Keratinocyte (primary cell): ENCODE measurements at regions not wholly inside any gene's neighbourhood (a gene's known extent, or its start where the extent isn't known, plus 50 kb on each side); places are given as distances from the start of the nearest gene placed in this dataset.
"Not testable (repeated sequence)": the region's sequence is repeated elsewhere in the genome, so short reads cannot be mapped to it uniquely, and the experiment has no call there.

Experiments
- DNase-seq: peaks from one replicate; pipeline ENCODE4 v3.0.0-alpha.2; 2011; ENCODE audit warnings: low read depth, missing footprints, low spot score
- FAIRE-seq: peaks from 2 replicates; lab custom pipeline; 2011; peaks lifted over from hg19 to GRCh38; lab: Jason Lieb, UNC
- H2AFZ ChIP-seq: 2 replicates; pipeline ENCODE4 v1.6.0; 2012; ENCODE audit warnings: low read length, control low read depth, inconsistent platforms; ENCODE audit not compliant: control insufficient read depth
- H3K27ac ChIP-seq: 2 replicates; pipeline ENCODE4 v1.5.1; 2011; ENCODE audit warnings: low read length; ENCODE audit not compliant: control insufficient read depth, insufficient read depth
- H3K27me3 ChIP-seq: 3 replicates; pipeline ENCODE4 v1.6.0; 2011; ENCODE audit warnings: low read length; ENCODE audit not compliant: control insufficient read depth, insufficient read depth; ENCODE audit errors: extremely low read depth
- H3K36me3 ChIP-seq, 2 experiments: 2 replicates in 1 of 2; 3 replicates in 1 of 2; pipeline ENCODE4 v1.5.1; 2011; ENCODE audit warnings: low read length in 2 of 2, mild to moderate bottlenecking in 1 of 2; ENCODE audit not compliant: control insufficient read depth in 2 of 2, insufficient read depth in 2 of 2; ENCODE audit errors: extremely low read depth in 1 of 2
- H3K4me1 ChIP-seq: 3 replicates; pipeline ENCODE4 v1.5.1; 2011; ENCODE audit warnings: low read length; ENCODE audit not compliant: control insufficient read depth, insufficient read depth; ENCODE audit errors: extremely low read depth
- H3K4me2 ChIP-seq: 3 replicates; pipeline ENCODE4 v1.6.0; 2011; ENCODE audit warnings: low read depth, low read length; ENCODE audit not compliant: control insufficient read depth, insufficient read depth; ENCODE audit errors: extremely low read depth
- H3K4me3 ChIP-seq, 3 experiments: fragments of 200-600 bp in 1 of 3; sonication (generic) in 1 of 3; 2 replicates in 2 of 3; 3 replicates in 1 of 3; pipeline ENCODE4 v1.5.1; 2011 to 2016; ENCODE audit warnings: low read length in 3 of 3, mild to moderate bottlenecking in 3 of 3, control low read depth in 2 of 3, inconsistent platforms in 1 of 3, low read depth in 1 of 3, mixed read lengths in 1 of 3, mixed run types in 1 of 3, moderate library complexity in 1 of 3; ENCODE audit not compliant: control insufficient read depth in 2 of 3, insufficient read depth in 2 of 3; ENCODE audit errors: extremely low read depth in 1 of 3
- H3K79me2 ChIP-seq: 2 replicates; pipeline ENCODE4 v1.6.0; 2012; ENCODE audit warnings: low read length; ENCODE audit not compliant: control insufficient read depth, insufficient read depth
- H3K9ac ChIP-seq: 3 replicates; pipeline ENCODE4 v1.6.0; 2011; ENCODE audit warnings: low read length; ENCODE audit not compliant: control insufficient read depth, insufficient read depth; ENCODE audit errors: extremely low read depth
- H3K9me1 ChIP-seq: 3 replicates; pipeline ENCODE4 v1.6.0; 2011; ENCODE audit warnings: low read length; ENCODE audit not compliant: control insufficient read depth, insufficient read depth; ENCODE audit errors: extremely low read depth
- H3K9me3 ChIP-seq: 2 replicates; pipeline ENCODE4 v1.5.1; 2012; ENCODE audit warnings: low read depth, low read length; ENCODE audit not compliant: control insufficient read depth
- H4K20me1 ChIP-seq: 3 replicates; pipeline ENCODE4 v1.6.0; 2011; ENCODE audit warnings: low read length; ENCODE audit not compliant: control insufficient read depth, insufficient read depth; ENCODE audit errors: extremely low read depth
- EZH2 ChIP-seq: IDR thresholded peaks from one replicate; pipeline ENCODE4 v1.6.1; 2012; ENCODE audit warnings: inconsistent platforms, mild to moderate bottlenecking, low read length, moderate library complexity
- dilution Hi-C: fragments of 300-500 bp; cut with MboI; formaldehyde crosslinking; loops from one replicate; pipeline ENCODE4 v1.7.0; 2020; ENCODE audit warnings: low sequenced_read_pairs; ENCODE audit not compliant: extremely low pct_ligation_motif_present
- TF ChIP-seq, protein P1 (sequence below), 3 experiments: IDR thresholded peaks in 1 of 3; conservative IDR thresholded peaks in 1 of 3; optimal IDR thresholded peaks in 1 of 3; 2 replicates in 2 of 3; 3 replicates in 1 of 3; pipeline versions ENCODE3 to v1.5.1; 2011; ENCODE audit warnings: low read length in 3 of 3, mild to moderate bottlenecking in 3 of 3, moderate library complexity in 2 of 3, control low read depth in 1 of 3, inconsistent platforms in 1 of 3; ENCODE audit not compliant: insufficient read depth in 2 of 3; ENCODE audit errors: extremely low read depth in 1 of 3

- Histone ChIP-seq H2AFZ (no peak overlapping the region), H3K27me3 (no peaks in the 10 kb centered on the region), H3K9ac (no peak overlapping the region), H3K4me3 (no peak overlapping the region), H3K4me2 (no peak overlapping the region), H3K9me3 (no peaks in the 10 kb centered on the region), H3K4me1 (no peaks in the 10 kb centered on the region), H3K36me3 (no peaks in the 10 kb centered on the region), H3K27ac (no peak overlapping the region), H3K9me1 (no peaks in the 10 kb centered on the region), H3K79me2 (no peaks in the 10 kb centered on the region), H4K20me1 (no peaks in the 10 kb centered on the region)
- no peak for TF ChIP-seq EZH2
- TF ChIP-seq, protein P1, sequence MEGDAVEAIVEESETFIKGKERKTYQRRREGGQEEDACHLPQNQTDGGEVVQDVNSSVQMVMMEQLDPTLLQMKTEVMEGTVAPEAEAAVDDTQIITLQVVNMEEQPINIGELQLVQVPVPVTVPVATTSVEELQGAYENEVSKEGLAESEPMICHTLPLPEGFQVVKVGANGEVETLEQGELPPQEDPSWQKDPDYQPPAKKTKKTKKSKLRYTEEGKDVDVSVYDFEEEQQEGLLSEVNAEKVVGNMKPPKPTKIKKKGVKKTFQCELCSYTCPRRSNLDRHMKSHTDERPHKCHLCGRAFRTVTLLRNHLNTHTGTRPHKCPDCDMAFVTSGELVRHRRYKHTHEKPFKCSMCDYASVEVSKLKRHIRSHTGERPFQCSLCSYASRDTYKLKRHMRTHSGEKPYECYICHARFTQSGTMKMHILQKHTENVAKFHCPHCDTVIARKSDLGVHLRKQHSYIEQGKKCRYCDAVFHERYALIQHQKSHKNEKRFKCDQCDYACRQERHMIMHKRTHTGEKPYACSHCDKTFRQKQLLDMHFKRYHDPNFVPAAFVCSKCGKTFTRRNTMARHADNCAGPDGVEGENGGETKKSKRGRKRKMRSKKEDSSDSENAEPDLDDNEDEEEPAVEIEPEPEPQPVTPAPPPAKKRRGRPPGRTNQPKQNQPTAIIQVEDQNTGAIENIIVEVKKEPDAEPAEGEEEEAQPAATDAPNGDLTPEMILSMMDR (optimal IDR thresholded peaks at IDR 0.05 in 1 of 3, IDR thresholded peaks at IDR 0.05 in 1 of 3, conservative IDR thresholded peaks at IDR 0.05 in 1 of 3; ENCODE audit: extremely low read depth in 1 of 3, insufficient read depth in 2 of 3, low read length in 3 of 3), result no peak
- DNase-seq (no peak), FAIRE-seq (no peak)
- dilution Hi-C loops, result no loop called here
These were observed 185.5 kb upstream of the MYO3A start for GRCh38 chr10:25748509-25748908.

DNA sequence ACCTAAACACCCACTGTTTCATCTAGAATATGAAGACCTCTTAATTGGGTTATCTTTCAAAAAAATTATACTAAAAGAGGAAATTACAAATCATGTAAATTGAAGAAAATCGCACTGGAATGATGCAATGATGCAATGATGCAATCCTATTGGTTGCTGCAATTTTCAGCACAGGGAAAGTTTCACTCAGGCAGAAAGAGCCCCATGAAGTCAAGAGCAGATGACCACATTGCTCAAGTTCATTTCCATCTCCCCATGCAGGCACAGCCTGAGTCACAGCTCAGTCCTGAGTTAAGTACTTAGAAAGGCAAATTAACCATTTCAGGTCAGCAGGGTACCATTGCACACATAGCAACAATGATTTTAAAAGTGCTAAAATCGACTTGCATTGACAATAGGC is 180.3 kb upstream of the MYO3A start:
- DNase-seq, result no peak
- Histone ChIP-seq H3K4me2 (no peak overlapping the region), H3K27ac (no peak overlapping the region), H3K9me3 (no peaks in the 10 kb centered on the region), H2AFZ (no peak overlapping the region), H3K4me1 (no peaks in the 10 kb centered on the region), H3K4me3 (no peak overlapping the region), H3K36me3 (no peaks in the 10 kb centered on the region), H3K9ac (no peak overlapping the region), H4K20me1 (no peaks in the 10 kb centered on the region), H3K27me3 (no peaks in the 10 kb centered on the region), H3K9me1 (no peaks in the 10 kb centered on the region), H3K79me2 (no peaks in the 10 kb centered on the region)
- no peak for TF ChIP-seq EZH2
- TF ChIP-seq, protein P1 (optimal IDR thresholded peaks at IDR 0.05 in 1 of 3, IDR thresholded peaks at IDR 0.05 in 1 of 3, conservative IDR thresholded peaks at IDR 0.05 in 1 of 3; ENCODE audit: extremely low read depth in 1 of 3, insufficient read depth in 2 of 3, low read length in 3 of 3), result no peak
- dilution Hi-C loops, result no loop called here
- no peak for FAIRE-seq

DNA sequence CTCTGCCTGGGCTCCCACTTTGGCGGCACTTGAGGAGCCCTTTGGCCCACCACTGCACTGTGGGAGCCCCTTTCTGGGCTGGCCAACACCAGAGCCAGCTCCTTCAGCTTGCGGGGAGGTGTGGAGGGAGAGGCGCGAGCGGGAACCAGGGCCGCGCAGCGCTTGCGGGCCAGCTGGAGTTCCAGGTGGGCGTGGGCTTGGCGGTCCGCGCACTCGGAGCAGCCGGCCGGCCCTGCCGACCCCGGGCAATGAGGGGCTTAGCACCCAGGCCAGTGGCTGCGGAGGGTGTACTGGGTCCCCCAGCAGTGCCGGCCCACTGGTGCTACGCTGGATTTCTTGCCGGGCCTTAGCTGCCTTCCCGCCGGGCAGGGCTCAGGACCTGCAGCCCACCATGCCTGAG is 178.2 kb upstream of the MYO3A start:
- dilution Hi-C loops, FAIRE-seq, H3K4me2 ChIP-seq, H3K36me3 ChIP-seq, DNase-seq, H3K27ac ChIP-seq, H3K4me3 ChIP-seq, H3K27me3 ChIP-seq, H3K9ac ChIP-seq, H3K9me3 ChIP-seq, H3K79me2 ChIP-seq, H4K20me1 ChIP-seq, H3K4me1 ChIP-seq, H3K9me1 ChIP-seq, H2AFZ ChIP-seq: not testable (repeated sequence)
